HL-60 (cell line): ENCODE measurements at regions not wholly inside any gene's neighbourhood (a gene's known extent, or its start where the extent isn't known, plus 50 kb on each side); places are given as distances from the start of the nearest gene placed in this dataset.

ENCODE experiments used
- DNase-seq, 2 experiments: peaks; one replicate each; pipeline ENCODE4 v3.0.0-alpha.2; 2010 to 2020; ENCODE audit warnings: low read depth in 1 of 2, low spot score in 1 of 2
- H3K27ac ChIP-seq: fragments of 250-450 bp; sonication (Bioruptor Pico); replicated peaks from 2 replicates; pipeline ENCODE4 v1.5.1; 2020; ENCODE audit warnings: mild to moderate bottlenecking, moderate library complexity
- H3K27me3 ChIP-seq: fragments of 250-450 bp; sonication (Bioruptor Pico); 2 replicates; pipeline ENCODE4 v1.5.1; 2021; ENCODE audit warnings: mild to moderate bottlenecking, moderate library complexity; ENCODE audit not compliant: insufficient read depth, poor library complexity, severe bottlenecking
- H3K4me3 ChIP-seq: replicated peaks from 2 replicates; pipeline ENCODE4 v1.5.1; 2011; ENCODE audit warnings: mild to moderate bottlenecking, control low read depth, low read length; ENCODE audit not compliant: insufficient read depth
- GABPA ChIP-seq: IDR thresholded peaks from 2 replicates; pipeline ENCODE4 v1.6.1; 2012; ENCODE audit warnings: low read depth
- POLR2AphosphoS5 ChIP-seq: IDR thresholded peaks from 2 replicates; pipeline ENCODE4 v1.6.1; 2012; ENCODE audit warnings: low read depth
- SPI1 ChIP-seq: IDR thresholded peaks from 2 replicates; pipeline ENCODE4 v1.6.1; 2012; ENCODE audit warnings: low read depth, mild to moderate bottlenecking, borderline replicate concordance
- TF ChIP-seq, protein P1 (sequence below): IDR thresholded peaks from one replicate; pipeline ENCODE4 v1.5.1; 2011; ENCODE audit warnings: low read length, control low read depth, inconsistent platforms; ENCODE audit not compliant: insufficient read depth
- TF ChIP-seq, protein P2 (sequence below): IDR thresholded peaks from 2 replicates; pipeline ENCODE4 v1.6.1; 2012; ENCODE audit warnings: low read depth; ENCODE audit not compliant: insufficient replicate concordance

GRCh38 chr21:40905251-40905650, 58.3 kb upstream of the DSCAM start:
- H3K27me3 ChIP-seq, result no peaks in the 10 kb centered on the region
- no peak for DNase-seq
- H3K4me3 ChIP-seq, result no peak overlapping the region
- TF ChIP-seq SPI1 (no peak), POLR2AphosphoS5 (no peak), GABPA (no peak)
- TF ChIP-seq, protein P1, sequence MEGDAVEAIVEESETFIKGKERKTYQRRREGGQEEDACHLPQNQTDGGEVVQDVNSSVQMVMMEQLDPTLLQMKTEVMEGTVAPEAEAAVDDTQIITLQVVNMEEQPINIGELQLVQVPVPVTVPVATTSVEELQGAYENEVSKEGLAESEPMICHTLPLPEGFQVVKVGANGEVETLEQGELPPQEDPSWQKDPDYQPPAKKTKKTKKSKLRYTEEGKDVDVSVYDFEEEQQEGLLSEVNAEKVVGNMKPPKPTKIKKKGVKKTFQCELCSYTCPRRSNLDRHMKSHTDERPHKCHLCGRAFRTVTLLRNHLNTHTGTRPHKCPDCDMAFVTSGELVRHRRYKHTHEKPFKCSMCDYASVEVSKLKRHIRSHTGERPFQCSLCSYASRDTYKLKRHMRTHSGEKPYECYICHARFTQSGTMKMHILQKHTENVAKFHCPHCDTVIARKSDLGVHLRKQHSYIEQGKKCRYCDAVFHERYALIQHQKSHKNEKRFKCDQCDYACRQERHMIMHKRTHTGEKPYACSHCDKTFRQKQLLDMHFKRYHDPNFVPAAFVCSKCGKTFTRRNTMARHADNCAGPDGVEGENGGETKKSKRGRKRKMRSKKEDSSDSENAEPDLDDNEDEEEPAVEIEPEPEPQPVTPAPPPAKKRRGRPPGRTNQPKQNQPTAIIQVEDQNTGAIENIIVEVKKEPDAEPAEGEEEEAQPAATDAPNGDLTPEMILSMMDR, result no peak
- TF ChIP-seq, protein P2, sequence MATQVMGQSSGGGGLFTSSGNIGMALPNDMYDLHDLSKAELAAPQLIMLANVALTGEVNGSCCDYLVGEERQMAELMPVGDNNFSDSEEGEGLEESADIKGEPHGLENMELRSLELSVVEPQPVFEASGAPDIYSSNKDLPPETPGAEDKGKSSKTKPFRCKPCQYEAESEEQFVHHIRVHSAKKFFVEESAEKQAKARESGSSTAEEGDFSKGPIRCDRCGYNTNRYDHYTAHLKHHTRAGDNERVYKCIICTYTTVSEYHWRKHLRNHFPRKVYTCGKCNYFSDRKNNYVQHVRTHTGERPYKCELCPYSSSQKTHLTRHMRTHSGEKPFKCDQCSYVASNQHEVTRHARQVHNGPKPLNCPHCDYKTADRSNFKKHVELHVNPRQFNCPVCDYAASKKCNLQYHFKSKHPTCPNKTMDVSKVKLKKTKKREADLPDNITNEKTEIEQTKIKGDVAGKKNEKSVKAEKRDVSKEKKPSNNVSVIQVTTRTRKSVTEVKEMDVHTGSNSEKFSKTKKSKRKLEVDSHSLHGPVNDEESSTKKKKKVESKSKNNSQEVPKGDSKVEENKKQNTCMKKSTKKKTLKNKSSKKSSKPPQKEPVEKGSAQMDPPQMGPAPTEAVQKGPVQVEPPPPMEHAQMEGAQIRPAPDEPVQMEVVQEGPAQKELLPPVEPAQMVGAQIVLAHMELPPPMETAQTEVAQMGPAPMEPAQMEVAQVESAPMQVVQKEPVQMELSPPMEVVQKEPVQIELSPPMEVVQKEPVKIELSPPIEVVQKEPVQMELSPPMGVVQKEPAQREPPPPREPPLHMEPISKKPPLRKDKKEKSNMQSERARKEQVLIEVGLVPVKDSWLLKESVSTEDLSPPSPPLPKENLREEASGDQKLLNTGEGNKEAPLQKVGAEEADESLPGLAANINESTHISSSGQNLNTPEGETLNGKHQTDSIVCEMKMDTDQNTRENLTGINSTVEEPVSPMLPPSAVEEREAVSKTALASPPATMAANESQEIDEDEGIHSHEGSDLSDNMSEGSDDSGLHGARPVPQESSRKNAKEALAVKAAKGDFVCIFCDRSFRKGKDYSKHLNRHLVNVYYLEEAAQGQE, result no peak
- H3K27ac ChIP-seq, result no peak overlapping the region

DNA sequence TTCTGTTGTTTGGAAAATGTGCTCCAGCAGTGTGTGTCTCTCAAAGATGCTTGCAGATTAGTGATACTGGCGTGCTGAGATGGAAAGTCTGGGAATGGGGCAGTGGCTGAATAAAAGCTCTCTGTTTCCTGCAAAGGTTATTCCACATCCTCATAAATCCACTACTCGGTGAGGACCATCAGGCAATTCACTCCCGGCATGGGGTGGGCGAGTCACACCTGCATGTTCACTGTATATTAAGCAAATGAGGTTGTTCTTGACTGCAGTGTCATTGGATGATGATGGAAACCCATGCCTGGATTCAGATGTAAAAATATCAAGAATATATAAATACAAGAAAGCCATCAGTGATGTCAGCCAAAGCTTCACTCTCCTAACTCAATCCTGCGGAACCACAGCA, 65.4 kb upstream of the DSCAM start:
- no peak overlapping the region for H3K27ac ChIP-seq
- no peaks in the 10 kb centered on the region for H3K27me3 ChIP-seq
- DNase-seq, result no peak

GRCh38 chr21:40915114-40915513, 68.2 kb upstream of the DSCAM start:
- Histone ChIP-seq H3K27ac (no peak overlapping the region), H3K4me3 (no peak overlapping the region), H3K27me3 (no peaks in the 10 kb centered on the region)
- no peak for DNase-seq
- TF ChIP-seq GABPA, result no peak
- TF ChIP-seq, protein P2, result no peak
- no peak for TF ChIP-seq SPI1
- TF ChIP-seq, protein P1, result no peak

More for the DNA sequence above, 65.4 kb upstream of the DSCAM start:
- TF ChIP-seq POLR2AphosphoS5, result no peak
- TF ChIP-seq SPI1, result no peak
- TF ChIP-seq, protein P2, result no peak
- no peak for TF ChIP-seq GABPA
- TF ChIP-seq, protein P1, result no peak
- no peak overlapping the region for H3K4me3 ChIP-seq
